ENCODE measurements at regions not wholly inside any gene's neighbourhood (a gene's known extent, or its start where the extent isn't known, plus 50 kb on each side); places are given as distances from the start of the nearest gene placed in this dataset.

- peak overlapping the region in 2 of 12 donors; percentile 3 to 13 for H3K4me3 ChIP-seq
- H3K9me3 ChIP-seq: no peaks in the 10 kb centered on the region
- WGBS, 4 donors: 5 to 11% (median 7%) methylated on average over 3 of the region's 3 CpGs
- intact Hi-C loops (cut with DNase I): loop anchor here in 2 of 10 donors (5.0 to 10.0 kb wide), 3 partner anchors 185 to 405 kb away; partner anchors contain the start of gene B3GALT2 (in 2 of the 2)
- H3K27ac ChIP-seq: peak overlapping the region in 10 of 12 donors; percentile 3 to 67 (median 41)
- no peaks in the 10 kb centered on the region for H3K36me3 ChIP-seq
- peaks cover 0 to 49% (median 18%) of the 10 kb centered on the region in 12 donors for H3K4me1 ChIP-seq
- ATAC-seq (peak; percentile 77 to 87 (median 82)), DNase-seq (peak in 3 of 5 donors; percentile 19 to 31 (median 19))
- no peak for TF ChIP-seq POLR2A (IDR thresholded peaks at IDR 0.05)
- TF ChIP-seq CTCF (IDR thresholded peaks at IDR 0.05): no peak
- no peaks in the 10 kb centered on the region for H3K27me3 ChIP-seq
These were observed 403.2 kb upstream of the B3GALT2 start for GRCh38 chr1:193589597-193590040.

GRCh38 chr1:193588311-193589082 lies 402.1 kb upstream of the B3GALT2 start:
- Histone ChIP-seq H3K27ac (peak overlapping the region in 9 of 12 donors; percentile 28 to 67 (median 51)), H3K9me3 (no peaks in the 10 kb centered on the region), H3K36me3 (no peaks in the 10 kb centered on the region), H3K4me3 (peak overlapping the region in 4 of 12 donors; percentile 11 to 27 (median 20)), H3K27me3 (no peaks in the 10 kb centered on the region), H3K4me1 (peaks cover 0 to 39% (median 18%) of the 10 kb centered on the region in 12 donors)
- WGBS, 4 donors: 44 to 50% (median 46%) methylated on average over 8 of the region's 8 CpGs
- ATAC-seq (peak; percentile 48 to 74 (median 59)), DNase-seq (peak in 3 of 5 donors; percentile 17 to 45 (median 21))
- TF ChIP-seq POLR2A (IDR thresholded peaks at IDR 0.05) (no peak), CTCF (IDR thresholded peaks at IDR 0.05) (no peak)
- intact Hi-C loops (cut with DNase I): loop anchor here in 2 of 10 donors (5.0 to 10.0 kb wide), 3 partner anchors 184 to 404 kb away; partner anchors contain the start of gene B3GALT2 (in 2 of the 2)

- H3K27me3 ChIP-seq: no peaks in the 10 kb centered on the region
- 87 to 92% (median 90%) methylated on average over 2 of the region's 2 CpGs for WGBS, 4 donors
- ATAC-seq (no peak), DNase-seq (no peak)
- no peaks in the 10 kb centered on the region for H3K9me3 ChIP-seq
- no peak overlapping the region for H3K27ac ChIP-seq
- intact Hi-C loops (cut with DNase I): loop anchor here in 2 of 10 donors (5.0 to 10.0 kb wide), 3 partner anchors 180 to 400 kb away; partner anchors contain the start of gene B3GALT2 (in 2 of the 2)
- H3K4me3 ChIP-seq: no peak overlapping the region
- peaks cover 0 to 16% (median 10%) of the 10 kb centered on the region in 12 donors for H3K4me1 ChIP-seq
- no peaks in the 10 kb centered on the region for H3K36me3 ChIP-seq
- TF ChIP-seq CTCF (IDR thresholded peaks at IDR 0.05): no peak
- no peak for TF ChIP-seq POLR2A (IDR thresholded peaks at IDR 0.05)
These were observed 398.4 kb upstream of the B3GALT2 start for GRCh38 chr1:193584731-193585239.

GRCh38 chr1:193581341-193581740 lies 394.9 kb upstream of the B3GALT2 start:
- WGBS, 4 donors: 43 to 60% (median 56%) methylated on average over 3 of the region's 3 CpGs
- ATAC-seq: peak; percentile 80 to 93 (median 84)
- intact Hi-C loops (cut with DNase I): loop anchor here in 2 of 10 donors (10.0 kb wide), 2 partner anchors 177 to 397 kb away; partner anchors contain the start of gene B3GALT2 (in 1 of the 2)

More at GRCh38 chr1:193581341-193581740, 394.9 kb upstream of the B3GALT2 start:
- no peaks in the 10 kb centered on the region for H3K4me1 ChIP-seq
- no peaks in the 10 kb centered on the region for H3K36me3 ChIP-seq
- TF ChIP-seq CTCF (IDR thresholded peaks at IDR 0.05): no peak
- no peak for TF ChIP-seq POLR2A (IDR thresholded peaks at IDR 0.05)
- H3K27me3 ChIP-seq: no peaks in the 10 kb centered on the region
- H3K27ac ChIP-seq: no peak overlapping the region
- no peaks in the 10 kb centered on the region for H3K9me3 ChIP-seq
- H3K4me3 ChIP-seq: no peak overlapping the region
- DNase-seq: peak in 4 of 5 donors; percentile 29 to 63 (median 44)

Measured in heart left ventricle (tissue), 16 donors.